ENCODE measurements at regions not wholly inside any gene's neighbourhood (a gene's known extent, or its start where the extent isn't known, plus 50 kb on each side); places are given as distances from the start of the nearest gene placed in this dataset.

- no peak overlapping the region for H3K4me3 ChIP-seq (replicated peaks in 1 of 2; ENCODE audit: low read depth in 2 of 2, low read length in 2 of 2)
- no peak for TF ChIP-seq CTCF (IDR thresholded peaks at IDR 0.05; ENCODE audit: low read depth, low read length)
- no peak for DNase-seq (ENCODE audit: low read depth in 2 of 2)
Measured at GRCh38 chr12:69119770-69120169, 119.6 kb upstream of the CPSF6 start.

GRCh38 chr12:69120354-69120753 is 119.0 kb upstream of the CPSF6 start:
- TF ChIP-seq CTCF (IDR thresholded peaks at IDR 0.05; ENCODE audit: low read depth, low read length) = no peak
- no peak overlapping the region for H3K4me3 ChIP-seq (replicated peaks in 1 of 2; ENCODE audit: low read depth in 2 of 2, low read length in 2 of 2)
- DNase-seq (ENCODE audit: low read depth in 2 of 2) = no peak

GRCh38 chr12:69123311-69123710 is 116.1 kb upstream of the CPSF6 start:
- TF ChIP-seq CTCF (IDR thresholded peaks at IDR 0.05; ENCODE audit: low read depth, low read length) = no peak
- no peak for DNase-seq (ENCODE audit: low read depth in 2 of 2)

GRCh38 chr12:69123919-69124638 is 115.3 kb upstream of the CPSF6 start:
- TF ChIP-seq CTCF (IDR thresholded peaks at IDR 0.05; ENCODE audit: low read depth, low read length) = no peak
- H3K4me3 ChIP-seq (replicated peaks in 1 of 2; ENCODE audit: low read depth in 2 of 2, low read length in 2 of 2) = no peak overlapping the region
- DNase-seq (ENCODE audit: low read depth in 2 of 2) = no peak

More at GRCh38 chr12:69123311-69123710, 116.1 kb upstream of the CPSF6 start:
- H3K4me3 ChIP-seq (replicated peaks in 1 of 2; ENCODE audit: low read depth in 2 of 2, low read length in 2 of 2) = no peak overlapping the region

GRCh38 chr12:69129017-69129416 is 110.4 kb upstream of the CPSF6 start:
- DNase-seq (ENCODE audit: low read depth in 2 of 2) = peak in 1 of 2 donors; percentile 11
- no peak overlapping the region for H3K4me3 ChIP-seq (replicated peaks in 1 of 2; ENCODE audit: low read depth in 2 of 2, low read length in 2 of 2)
- TF ChIP-seq CTCF (IDR thresholded peaks at IDR 0.05; ENCODE audit: low read depth, low read length) = no peak

- no peak for DNase-seq (ENCODE audit: low read depth in 2 of 2)
- no peak for TF ChIP-seq CTCF (IDR thresholded peaks at IDR 0.05; ENCODE audit: low read depth, low read length)
- H3K4me3 ChIP-seq (replicated peaks in 1 of 2; ENCODE audit: low read depth in 2 of 2, low read length in 2 of 2) = no peak overlapping the region
Measured at GRCh38 chr12:69129564-69129963, 109.8 kb upstream of the CPSF6 start.

GRCh38 chr12:69130064-69130463 is 109.3 kb upstream of the CPSF6 start:
- no peak overlapping the region for H3K4me3 ChIP-seq (replicated peaks in 1 of 2; ENCODE audit: low read depth in 2 of 2, low read length in 2 of 2)
- DNase-seq (ENCODE audit: low read depth in 2 of 2) = peak in 1 of 2 donors; percentile 35
- peak; percentile 32 for TF ChIP-seq CTCF (IDR thresholded peaks at IDR 0.05; ENCODE audit: low read depth, low read length)
